ENCODE measurements at regions not wholly inside any gene's neighbourhood (a gene's known extent, or its start where the extent isn't known, plus 50 kb on each side); places are given as distances from the start of the nearest gene placed in this dataset.

DNA sequence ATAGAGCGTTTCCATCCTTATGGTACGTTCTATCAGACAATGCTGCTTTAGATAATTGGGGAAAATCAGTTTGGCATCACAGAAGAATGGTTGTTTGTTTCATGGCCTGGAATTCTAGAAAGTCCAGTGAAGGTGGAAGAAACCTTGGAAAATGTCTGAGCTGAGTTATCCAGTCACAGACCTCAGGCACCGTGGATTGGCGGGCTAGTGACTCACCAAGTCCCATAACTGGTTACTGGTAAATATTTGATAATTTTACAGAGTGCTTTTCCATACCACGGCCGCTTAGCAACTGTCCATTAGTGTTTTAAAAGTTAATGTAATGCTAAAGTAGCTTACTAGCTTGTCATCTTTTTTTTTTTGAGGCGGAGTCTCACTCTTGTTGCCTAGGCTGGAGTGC is 99.4 kb downstream of the SLC35B3 start:
- Histone ChIP-seq H3K27me3 (ENCODE audit: control insufficient read depth in 3 of 3, insufficient read depth in 3 of 3, low read length in 2 of 3) (no peaks in the 10 kb centered on the region), H3K36me3 (ENCODE audit: control insufficient read depth in 4 of 4, insufficient read depth in 4 of 4, low read length in 4 of 4) (no peaks in the 10 kb centered on the region), H3K4me1 (ENCODE audit: control insufficient read depth in 5 of 5, insufficient read depth in 5 of 5, low read length in 5 of 5) (no peaks in the 10 kb centered on the region), H3K4me3 (no peak overlapping the region), H3K9me3 (ENCODE audit: control insufficient read depth in 4 of 4, insufficient read depth in 3 of 4, low read length in 3 of 4) (no peaks in the 10 kb centered on the region), H3K27ac (ENCODE audit: low read depth in 1 of 2, low read length in 1 of 2) (no peak overlapping the region), H3K9ac (ENCODE audit: insufficient read depth in 1 of 2, low read length in 2 of 2) (no peak overlapping the region)
- WGBS, 2 donors, result 90 to 93% methylated on average over 7 of the region's 7 CpGs
- TF ChIP-seq, protein P1, sequence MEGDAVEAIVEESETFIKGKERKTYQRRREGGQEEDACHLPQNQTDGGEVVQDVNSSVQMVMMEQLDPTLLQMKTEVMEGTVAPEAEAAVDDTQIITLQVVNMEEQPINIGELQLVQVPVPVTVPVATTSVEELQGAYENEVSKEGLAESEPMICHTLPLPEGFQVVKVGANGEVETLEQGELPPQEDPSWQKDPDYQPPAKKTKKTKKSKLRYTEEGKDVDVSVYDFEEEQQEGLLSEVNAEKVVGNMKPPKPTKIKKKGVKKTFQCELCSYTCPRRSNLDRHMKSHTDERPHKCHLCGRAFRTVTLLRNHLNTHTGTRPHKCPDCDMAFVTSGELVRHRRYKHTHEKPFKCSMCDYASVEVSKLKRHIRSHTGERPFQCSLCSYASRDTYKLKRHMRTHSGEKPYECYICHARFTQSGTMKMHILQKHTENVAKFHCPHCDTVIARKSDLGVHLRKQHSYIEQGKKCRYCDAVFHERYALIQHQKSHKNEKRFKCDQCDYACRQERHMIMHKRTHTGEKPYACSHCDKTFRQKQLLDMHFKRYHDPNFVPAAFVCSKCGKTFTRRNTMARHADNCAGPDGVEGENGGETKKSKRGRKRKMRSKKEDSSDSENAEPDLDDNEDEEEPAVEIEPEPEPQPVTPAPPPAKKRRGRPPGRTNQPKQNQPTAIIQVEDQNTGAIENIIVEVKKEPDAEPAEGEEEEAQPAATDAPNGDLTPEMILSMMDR (IDR thresholded peaks at IDR 0.05; ENCODE audit: control extremely low read depth, extremely low read depth), result no peak
- no peak for DNase-seq
- no peak for ATAC-seq (ENCODE audit: insufficient read depth, low FRiP score)

GRCh38 chr6:8335381-8335780 is 100.0 kb downstream of the SLC35B3 start:
- Histone ChIP-seq H3K27me3 (ENCODE audit: control insufficient read depth in 3 of 3, insufficient read depth in 3 of 3, low read length in 2 of 3) (no peaks in the 10 kb centered on the region), H3K4me1 (ENCODE audit: control insufficient read depth in 5 of 5, insufficient read depth in 5 of 5, low read length in 5 of 5) (no peaks in the 10 kb centered on the region), H3K27ac (ENCODE audit: low read depth in 1 of 2, low read length in 1 of 2) (no peak overlapping the region), H3K9ac (ENCODE audit: insufficient read depth in 1 of 2, low read length in 2 of 2) (no peak overlapping the region), H3K4me3 (no peak overlapping the region), H3K9me3 (ENCODE audit: control insufficient read depth in 4 of 4, insufficient read depth in 3 of 4, low read length in 3 of 4) (no peaks in the 10 kb centered on the region), H3K36me3 (ENCODE audit: control insufficient read depth in 4 of 4, insufficient read depth in 4 of 4, low read length in 4 of 4) (no peaks in the 10 kb centered on the region)
- ATAC-seq (ENCODE audit: insufficient read depth, low FRiP score), result no peak
- peak in 2 of 3 donors; percentile 37 to 38 for DNase-seq
- TF ChIP-seq, protein P1 (IDR thresholded peaks at IDR 0.05; ENCODE audit: control extremely low read depth, extremely low read depth), result no peak
- 86 to 90% methylated on average over 1 of the region's 1 CpG for WGBS, 2 donors

DNA sequence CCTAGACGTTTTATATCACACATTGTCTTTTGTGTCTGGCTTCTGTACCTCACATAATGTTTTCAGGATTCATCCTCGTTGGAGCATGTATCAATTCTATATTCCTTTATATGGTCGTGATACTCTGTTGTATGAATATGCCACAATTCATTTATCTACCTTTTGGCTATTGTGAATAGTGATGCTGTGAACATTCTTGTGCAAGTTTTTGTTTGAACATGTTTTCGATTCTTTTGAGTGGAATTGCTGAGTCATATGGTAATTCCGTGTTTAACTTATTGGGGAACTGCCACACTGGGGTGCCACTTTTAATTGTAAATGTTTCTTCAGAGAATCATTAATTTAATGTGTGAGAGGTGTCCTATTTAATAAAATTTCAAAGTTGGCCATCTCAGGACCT is 101.2 kb downstream of the SLC35B3 start:
- WGBS, 2 donors, result 63 to 78% methylated on average over 5 of the region's 5 CpGs
- DNase-seq (no peak), ATAC-seq (ENCODE audit: insufficient read depth, low FRiP score) (no peak)
- no peaks in the 10 kb centered on the region for H3K36me3 ChIP-seq (ENCODE audit: control insufficient read depth in 4 of 4, insufficient read depth in 4 of 4, low read length in 4 of 4)
- H3K9me3 ChIP-seq (ENCODE audit: control insufficient read depth in 4 of 4, insufficient read depth in 3 of 4, low read length in 3 of 4), result no peaks in the 10 kb centered on the region
- no peaks in the 10 kb centered on the region for H3K4me1 ChIP-seq (ENCODE audit: control insufficient read depth in 5 of 5, insufficient read depth in 5 of 5, low read length in 5 of 5)
- H3K9ac ChIP-seq (ENCODE audit: insufficient read depth in 1 of 2, low read length in 2 of 2), result no peak overlapping the region
- TF ChIP-seq, protein P1 (IDR thresholded peaks at IDR 0.05; ENCODE audit: control extremely low read depth, extremely low read depth), result no peak
- no peak overlapping the region for H3K27ac ChIP-seq (ENCODE audit: low read depth in 1 of 2, low read length in 1 of 2)
- no peaks in the 10 kb centered on the region for H3K27me3 ChIP-seq (ENCODE audit: control insufficient read depth in 3 of 3, insufficient read depth in 3 of 3, low read length in 2 of 3)
- no peak overlapping the region for H3K4me3 ChIP-seq

DNA sequence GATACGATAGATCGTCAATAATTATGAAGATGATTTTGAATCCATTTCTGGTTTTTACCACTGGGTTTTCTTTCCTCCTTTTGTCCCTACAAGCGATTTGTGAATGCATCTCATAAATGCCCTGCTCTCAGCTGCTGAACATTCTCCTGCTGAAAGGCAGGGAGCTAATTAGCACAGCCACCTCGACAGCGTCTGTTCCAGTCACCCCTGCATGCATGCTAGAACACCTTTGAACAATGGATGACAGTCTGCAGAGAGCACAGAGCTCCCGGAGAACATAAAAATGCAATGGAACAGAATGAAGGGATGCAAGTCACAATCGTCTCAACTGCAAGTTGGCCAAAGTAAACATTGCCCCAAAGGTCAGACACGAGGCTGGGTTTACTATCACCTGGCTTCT is 105.8 kb downstream of the SLC35B3 start:
- H3K27ac ChIP-seq (ENCODE audit: low read depth in 1 of 2, low read length in 1 of 2), result no peak overlapping the region
- H3K4me3 ChIP-seq, result no peak overlapping the region
- no peaks in the 10 kb centered on the region for H3K4me1 ChIP-seq (ENCODE audit: control insufficient read depth in 5 of 5, insufficient read depth in 5 of 5, low read length in 5 of 5)
- WGBS, 2 donors, result 58 to 68% methylated on average over 8 of the region's 8 CpGs
- ATAC-seq (ENCODE audit: insufficient read depth, low FRiP score) (no peak), DNase-seq (no peak)
- no peak overlapping the region for H3K9ac ChIP-seq (ENCODE audit: insufficient read depth in 1 of 2, low read length in 2 of 2)
- no peaks in the 10 kb centered on the region for H3K27me3 ChIP-seq (ENCODE audit: control insufficient read depth in 3 of 3, insufficient read depth in 3 of 3, low read length in 2 of 3)
- TF ChIP-seq, protein P1 (IDR thresholded peaks at IDR 0.05; ENCODE audit: control extremely low read depth, extremely low read depth), result no peak
- H3K36me3 ChIP-seq (ENCODE audit: control insufficient read depth in 4 of 4, insufficient read depth in 4 of 4, low read length in 4 of 4), result no peaks in the 10 kb centered on the region
- no peaks in the 10 kb centered on the region for H3K9me3 ChIP-seq (ENCODE audit: control insufficient read depth in 4 of 4, insufficient read depth in 3 of 4, low read length in 3 of 4)

Data from lung (tissue), 11 donors.